ENCODE measurements at regions not wholly inside any gene's neighbourhood (a gene's known extent, or its start where the extent isn't known, plus 50 kb on each side); places are given as distances from the start of the nearest gene placed in this dataset.

DNA sequence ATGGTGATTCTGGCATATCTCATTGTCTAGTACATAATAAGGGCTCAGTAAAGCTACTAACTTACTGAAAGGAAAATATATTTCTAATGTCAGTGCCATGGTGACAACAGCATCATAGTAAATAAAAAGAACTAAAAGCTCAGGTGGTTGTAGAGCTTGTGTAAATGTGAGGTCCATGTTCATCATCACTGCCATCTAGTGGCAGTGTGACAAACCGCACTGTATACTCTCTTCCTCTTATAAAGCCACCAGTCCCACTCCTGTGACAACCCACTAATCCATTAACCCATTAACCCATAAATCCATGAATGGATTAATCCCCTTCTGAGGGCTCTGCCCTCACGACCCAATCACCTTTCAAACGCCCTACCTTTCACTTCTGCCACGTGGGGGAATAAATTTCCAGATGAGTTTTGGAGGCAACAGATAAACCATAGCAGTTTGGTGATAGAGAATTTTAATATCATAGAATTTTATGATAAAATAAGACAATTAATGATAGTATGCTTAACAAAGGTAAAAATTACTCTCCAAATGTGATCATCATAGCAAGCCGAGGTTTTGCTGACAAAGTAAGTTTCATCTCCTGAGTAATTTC, 160.4 kb upstream of the SGCG start (continued):
- TF ChIP-seq YY1 (IDR thresholded peaks at IDR 0.05; ENCODE audit: low read depth, low read length) = no peak
- no peak for TF ChIP-seq CREB1 (IDR thresholded peaks at IDR 0.05)
- TF ChIP-seq RXRA (IDR thresholded peaks at IDR 0.05; ENCODE audit: insufficient read depth, low read depth, low read length) = no peak
- TF ChIP-seq TEAD4 (IDR thresholded peaks at IDR 0.05; ENCODE audit: low read depth, low read length) = no peak
- no peak for TF ChIP-seq SP2 (IDR thresholded peaks at IDR 0.05; ENCODE audit: low read length)
